Neural cell (in vitro differentiated cells): ENCODE measurements at regions not wholly inside any gene's neighbourhood (a gene's known extent, or its start where the extent isn't known, plus 50 kb on each side); places are given as distances from the start of the nearest gene placed in this dataset.

Source experiments
- H2AFZ ChIP-seq: fragments of 200-600, 300-800 bp; sonication (generic), shearing (Covaris generic); 2 replicates; pipeline ENCODE4 v1.6.0; 2014; ENCODE audit warnings: low read depth, mild to moderate bottlenecking, antibody characterized with exemption, low read length, moderate library complexity
- H3F3A ChIP-seq: fragments of 200-600 bp; shearing (Covaris generic); 2 replicates; pipeline ENCODE4 v1.6.1; 2016; ENCODE audit warnings: mild to moderate bottlenecking, moderate library complexity, mixed read lengths, antibody characterized with exemption, low read length; ENCODE audit not compliant: insufficient read depth, poor library complexity, severe bottlenecking
- H3K27ac ChIP-seq: fragments of 200-600, 300-800 bp; sonication (generic), shearing (Covaris generic); 2 replicates; pipeline ENCODE4 v1.5.1; 2014; ENCODE audit warnings: mild to moderate bottlenecking, low read length, moderate library complexity
- H3K27me3 ChIP-seq: fragments of 300-800, 200-600 bp; sonication (generic), shearing (Covaris generic); 2 replicates; pipeline ENCODE4 v1.6.0; 2014; ENCODE audit warnings: mild to moderate bottlenecking, low read depth, low read length, moderate library complexity; ENCODE audit not compliant: insufficient read depth
- H3K36me3 ChIP-seq: fragments of 300-800, 200-600 bp; sonication (generic), shearing (Covaris generic); 2 replicates; pipeline ENCODE4 v1.5.1; 2014; ENCODE audit warnings: mild to moderate bottlenecking, antibody characterized with exemption, low read length, moderate library complexity; ENCODE audit not compliant: insufficient read depth
- H3K4me2 ChIP-seq: fragments of 300-800, 200-600 bp; sonication (generic), shearing (Covaris generic); 2 replicates; pipeline ENCODE4 v1.6.0; 2014; ENCODE audit warnings: mild to moderate bottlenecking, low read length
- H3K4me3 ChIP-seq: fragments of 300-800, 200-600 bp; sonication (generic), shearing (Covaris generic); 2 replicates; pipeline ENCODE4 v1.5.1; 2014; ENCODE audit warnings: mild to moderate bottlenecking, low read length, moderate library complexity
- H3K79me2 ChIP-seq: fragments of 200-600 bp; shearing (Covaris generic); replicated peaks from 2 replicates; pipeline ENCODE4 v1.6.0; 2014; ENCODE audit warnings: mild to moderate bottlenecking, low read length, moderate library complexity; ENCODE audit not compliant: insufficient read depth
- H3K9ac ChIP-seq: fragments of 300-800, 200-600 bp; sonication (generic), shearing (Covaris generic); 2 replicates; pipeline ENCODE4 v1.6.1; 2016; ENCODE audit warnings: mild to moderate bottlenecking, low read length, mixed read lengths
- H3K9me2 ChIP-seq: fragments of 200-600 bp; shearing (Covaris generic); 2 replicates; pipeline ENCODE4 v1.6.1; 2016; ENCODE audit warnings: mild to moderate bottlenecking, low read length, mixed read lengths; ENCODE audit not compliant: insufficient read depth
- H3K9me3 ChIP-seq: fragments of 200-600, 300-800 bp; sonication (generic), shearing (Covaris generic); 2 replicates; pipeline ENCODE4 v1.6.1; 2016; ENCODE audit warnings: mild to moderate bottlenecking, mixed run types, low read length, moderate library complexity, mixed read lengths
- H4K20me1 ChIP-seq: fragments of 200-600 bp; shearing (Covaris generic); 2 replicates; pipeline ENCODE4 v1.6.1; 2016; ENCODE audit warnings: mild to moderate bottlenecking, mixed run types; ENCODE audit not compliant: insufficient read depth
- EP300 ChIP-seq: fragments of 450-650 bp; conservative IDR thresholded peaks from 2 replicates; pipeline ENCODE4 v1.6.1; 2014; ENCODE audit warnings: antibody characterized with exemption, mild to moderate bottlenecking, moderate library complexity; ENCODE audit not compliant: poor library complexity, severe bottlenecking
- EZH2 ChIP-seq: fragments of 200-600, 300-800 bp; shearing (Covaris generic), sonication (generic); IDR thresholded peaks from 2 replicates; pipeline ENCODE4 v1.6.1; 2014; ENCODE audit warnings: antibody characterized with exemption, low read length, borderline replicate concordance, mild to moderate bottlenecking; ENCODE audit not compliant: insufficient read depth, poor library complexity, severe bottlenecking
- MXI1 ChIP-seq: fragments of 450-650 bp; conservative IDR thresholded peaks from 2 replicates; pipeline ENCODE4 v1.6.1; 2014; ENCODE audit warnings: antibody characterized with exemption, mild to moderate bottlenecking; ENCODE audit not compliant: poor library complexity, severe bottlenecking
- POLR2AphosphoS5 ChIP-seq: IDR thresholded peaks from 2 replicates; pipeline ENCODE4 v1.6.1; 2012
- RAD21 ChIP-seq: fragments of 450-650 bp; conservative IDR thresholded peaks from 2 replicates; pipeline ENCODE4 v1.6.1; 2014; ENCODE audit warnings: antibody characterized with exemption, mild to moderate bottlenecking, moderate library complexity
- SMC3 ChIP-seq: fragments of 450-650 bp; conservative IDR thresholded peaks from 2 replicates; pipeline ENCODE4 v1.6.1; 2014; ENCODE audit warnings: antibody characterized with exemption, mild to moderate bottlenecking, moderate library complexity; ENCODE audit not compliant: poor library complexity
- TAF1 ChIP-seq: IDR thresholded peaks from 2 replicates; pipeline ENCODE4 v1.6.1; 2012; ENCODE audit warnings: low read depth
- TF ChIP-seq, protein P1 (sequence below): fragments of 450-650 bp; IDR thresholded peaks from 2 replicates; pipeline ENCODE4 v1.5.1; 2014; ENCODE audit warnings: antibody characterized with exemption, mild to moderate bottlenecking, moderate library complexity; ENCODE audit not compliant: poor library complexity, severe bottlenecking
- TF ChIP-seq, protein P2 (sequence below): IDR thresholded peaks from 2 replicates; pipeline ENCODE4 v1.6.1; 2012; ENCODE audit warnings: borderline replicate concordance

DNA sequence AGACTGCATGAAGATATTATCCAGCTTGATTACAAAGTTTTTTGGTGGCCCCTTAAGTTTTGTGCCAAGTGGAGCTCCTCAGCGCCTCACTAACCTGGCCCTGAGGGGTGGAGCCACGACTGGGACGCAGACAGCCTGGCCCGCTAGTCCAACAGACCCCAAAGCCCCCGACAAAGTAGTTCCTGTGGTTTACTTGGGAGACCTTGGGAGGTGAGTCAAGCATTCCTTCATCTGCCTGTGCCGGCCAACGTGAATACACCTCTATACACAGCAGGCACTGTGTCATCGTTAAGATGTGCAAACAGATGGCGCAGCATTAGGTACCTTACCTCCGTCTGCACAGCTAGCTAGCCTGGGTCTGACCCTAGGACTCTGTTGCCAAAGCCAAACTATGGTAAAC, 55.0 kb upstream of the LAMA1 start:
- no peaks in the 10 kb centered on the region for H3F3A ChIP-seq
- no peaks in the 10 kb centered on the region for H3K9me3 ChIP-seq
- no peak overlapping the region for H3K4me3 ChIP-seq
- H4K20me1 ChIP-seq = no peaks in the 10 kb centered on the region
- no peak overlapping the region for H2AFZ ChIP-seq
- no peaks in the 10 kb centered on the region for H3K9me2 ChIP-seq
- no peaks in the 10 kb centered on the region for H3K36me3 ChIP-seq
- H3K79me2 ChIP-seq = no peaks in the 10 kb centered on the region
- H3K4me2 ChIP-seq = no peak overlapping the region
- no peaks in the 10 kb centered on the region for H3K27me3 ChIP-seq
- no peak overlapping the region for H3K9ac ChIP-seq
- TF ChIP-seq, protein P1, sequence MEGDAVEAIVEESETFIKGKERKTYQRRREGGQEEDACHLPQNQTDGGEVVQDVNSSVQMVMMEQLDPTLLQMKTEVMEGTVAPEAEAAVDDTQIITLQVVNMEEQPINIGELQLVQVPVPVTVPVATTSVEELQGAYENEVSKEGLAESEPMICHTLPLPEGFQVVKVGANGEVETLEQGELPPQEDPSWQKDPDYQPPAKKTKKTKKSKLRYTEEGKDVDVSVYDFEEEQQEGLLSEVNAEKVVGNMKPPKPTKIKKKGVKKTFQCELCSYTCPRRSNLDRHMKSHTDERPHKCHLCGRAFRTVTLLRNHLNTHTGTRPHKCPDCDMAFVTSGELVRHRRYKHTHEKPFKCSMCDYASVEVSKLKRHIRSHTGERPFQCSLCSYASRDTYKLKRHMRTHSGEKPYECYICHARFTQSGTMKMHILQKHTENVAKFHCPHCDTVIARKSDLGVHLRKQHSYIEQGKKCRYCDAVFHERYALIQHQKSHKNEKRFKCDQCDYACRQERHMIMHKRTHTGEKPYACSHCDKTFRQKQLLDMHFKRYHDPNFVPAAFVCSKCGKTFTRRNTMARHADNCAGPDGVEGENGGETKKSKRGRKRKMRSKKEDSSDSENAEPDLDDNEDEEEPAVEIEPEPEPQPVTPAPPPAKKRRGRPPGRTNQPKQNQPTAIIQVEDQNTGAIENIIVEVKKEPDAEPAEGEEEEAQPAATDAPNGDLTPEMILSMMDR = no peak
- no peak for TF ChIP-seq POLR2AphosphoS5
- TF ChIP-seq MXI1 = no peak
- no peak for TF ChIP-seq TAF1
- TF ChIP-seq, protein P2, sequence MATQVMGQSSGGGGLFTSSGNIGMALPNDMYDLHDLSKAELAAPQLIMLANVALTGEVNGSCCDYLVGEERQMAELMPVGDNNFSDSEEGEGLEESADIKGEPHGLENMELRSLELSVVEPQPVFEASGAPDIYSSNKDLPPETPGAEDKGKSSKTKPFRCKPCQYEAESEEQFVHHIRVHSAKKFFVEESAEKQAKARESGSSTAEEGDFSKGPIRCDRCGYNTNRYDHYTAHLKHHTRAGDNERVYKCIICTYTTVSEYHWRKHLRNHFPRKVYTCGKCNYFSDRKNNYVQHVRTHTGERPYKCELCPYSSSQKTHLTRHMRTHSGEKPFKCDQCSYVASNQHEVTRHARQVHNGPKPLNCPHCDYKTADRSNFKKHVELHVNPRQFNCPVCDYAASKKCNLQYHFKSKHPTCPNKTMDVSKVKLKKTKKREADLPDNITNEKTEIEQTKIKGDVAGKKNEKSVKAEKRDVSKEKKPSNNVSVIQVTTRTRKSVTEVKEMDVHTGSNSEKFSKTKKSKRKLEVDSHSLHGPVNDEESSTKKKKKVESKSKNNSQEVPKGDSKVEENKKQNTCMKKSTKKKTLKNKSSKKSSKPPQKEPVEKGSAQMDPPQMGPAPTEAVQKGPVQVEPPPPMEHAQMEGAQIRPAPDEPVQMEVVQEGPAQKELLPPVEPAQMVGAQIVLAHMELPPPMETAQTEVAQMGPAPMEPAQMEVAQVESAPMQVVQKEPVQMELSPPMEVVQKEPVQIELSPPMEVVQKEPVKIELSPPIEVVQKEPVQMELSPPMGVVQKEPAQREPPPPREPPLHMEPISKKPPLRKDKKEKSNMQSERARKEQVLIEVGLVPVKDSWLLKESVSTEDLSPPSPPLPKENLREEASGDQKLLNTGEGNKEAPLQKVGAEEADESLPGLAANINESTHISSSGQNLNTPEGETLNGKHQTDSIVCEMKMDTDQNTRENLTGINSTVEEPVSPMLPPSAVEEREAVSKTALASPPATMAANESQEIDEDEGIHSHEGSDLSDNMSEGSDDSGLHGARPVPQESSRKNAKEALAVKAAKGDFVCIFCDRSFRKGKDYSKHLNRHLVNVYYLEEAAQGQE = no peak
- no peak for TF ChIP-seq RAD21
- TF ChIP-seq SMC3 = no peak
- TF ChIP-seq EZH2 = no peak
- TF ChIP-seq EP300 = no peak
- H3K27ac ChIP-seq = no peak overlapping the region

DNA sequence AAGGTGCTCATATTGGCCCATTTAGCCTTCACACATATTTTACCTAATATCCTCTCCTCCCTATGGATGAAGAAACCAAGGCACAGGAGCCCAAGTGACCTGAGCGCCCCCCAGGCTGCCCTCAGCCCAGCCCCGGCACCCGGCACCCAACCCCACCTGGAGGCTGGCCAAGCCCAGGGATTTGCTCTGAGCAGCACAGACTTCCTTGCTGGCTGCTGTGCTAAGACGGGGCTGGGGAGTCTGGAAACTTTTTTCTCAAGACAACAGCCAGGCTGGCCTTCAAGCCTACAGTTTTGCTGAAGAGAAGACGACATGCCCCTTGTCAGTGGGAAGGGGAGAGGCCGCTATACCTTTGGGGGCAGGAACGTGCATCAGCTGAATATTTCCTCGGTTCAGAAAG, 52.7 kb upstream of the LAMA1 start:
- Histone ChIP-seq H3K9me3 (no peaks in the 10 kb centered on the region), H4K20me1 (no peaks in the 10 kb centered on the region), H3K4me2 (no peak overlapping the region), H3K36me3 (no peaks in the 10 kb centered on the region), H3F3A (no peaks in the 10 kb centered on the region), H3K27ac (no peak overlapping the region), H3K4me3 (no peak overlapping the region), H3K79me2 (no peaks in the 10 kb centered on the region), H2AFZ (no peak overlapping the region), H3K9ac (no peak overlapping the region), H3K27me3 (no peaks in the 10 kb centered on the region), H3K9me2 (no peaks in the 10 kb centered on the region)
- TF ChIP-seq POLR2AphosphoS5 (no peak), SMC3 (no peak), EZH2 (no peak), RAD21 (no peak)
- TF ChIP-seq, protein P2 = no peak
